ENCODE measurements at regions not wholly inside any gene's neighbourhood (a gene's known extent, or its start where the extent isn't known, plus 50 kb on each side); places are given as distances from the start of the nearest gene placed in this dataset.

GRCh38 chr2:212592695-212593094 is 54.1 kb upstream of the ERBB4 start:
- Histone ChIP-seq H2AFZ (ENCODE audit: low read length) (no peak overlapping the region), H3K27me3 (ENCODE audit: insufficient read depth, low read length, poor library complexity, severe bottlenecking) (no peaks in the 10 kb centered on the region), H3K36me3 (ENCODE audit: insufficient read depth, low read length) (no peaks in the 10 kb centered on the region), H4K20me1 (ENCODE audit: insufficient read depth, low read length, poor library complexity, severe bottlenecking) (no peaks in the 10 kb centered on the region), H3F3A (ENCODE audit: low read depth) (no peaks in the 10 kb centered on the region), H3K9ac (ENCODE audit: low read depth, low read length, poor library complexity, severe bottlenecking) (no peak overlapping the region), H3K4me1 (ENCODE audit: insufficient read depth, low read length, poor library complexity, severe bottlenecking) (no peaks in the 10 kb centered on the region), H3K4me2 (ENCODE audit: low read depth, low read length, poor library complexity, severe bottlenecking) (no peak overlapping the region), H3K79me2 (ENCODE audit: insufficient read depth, low read length) (no peaks in the 10 kb centered on the region), H3K4me3 (ENCODE audit: low read length, poor library complexity, severe bottlenecking) (no peak overlapping the region), H3K9me2 (replicated peaks; ENCODE audit: low read depth, low read length) (no peaks in the 10 kb centered on the region), H3K9me3 (ENCODE audit: insufficient read depth, low read depth, low read length) (no peaks in the 10 kb centered on the region)
- no peak for TF ChIP-seq EZH2phosphoT487 (IDR thresholded peaks at IDR 0.05; ENCODE audit: borderline replicate concordance)
- TF ChIP-seq CTCF (conservative IDR thresholded peaks at IDR 0.05; ENCODE audit: low read length): no peak
